H9 (cell line): ENCODE measurements at regions not wholly inside any gene's neighbourhood (a gene's known extent, or its start where the extent isn't known, plus 50 kb on each side); places are given as distances from the start of the nearest gene placed in this dataset.

Experiments used
- DNase-seq: peaks from one replicate; pipeline ENCODE4 v3.0.0-alpha.2; 2017
- H2AFZ ChIP-seq: one replicate; pipeline ENCODE4 v1.6.1; 2013; ENCODE audit warnings: mild to moderate bottlenecking, low read length, control low read depth, moderate library complexity
- H2AK5ac ChIP-seq: 2 replicates; pipeline ENCODE4 v1.6.1; 2013; ENCODE audit warnings: low read length, control low read depth, mixed read lengths; ENCODE audit not compliant: insufficient read length
- H2BK120ac ChIP-seq: one replicate; pipeline ENCODE4 v1.6.1; 2013; ENCODE audit warnings: low read depth, mild to moderate bottlenecking, low read length, control low read depth, inconsistent platforms; ENCODE audit not compliant: poor library complexity, severe bottlenecking
- H2BK12ac ChIP-seq: 2 replicates; pipeline ENCODE4 v1.6.1; 2013; ENCODE audit warnings: low read length, control low read depth, mixed read lengths, low read depth; ENCODE audit not compliant: insufficient read length
- H2BK15ac ChIP-seq: 2 replicates; pipeline ENCODE4 v1.6.1; 2013; ENCODE audit warnings: low read depth, low read length, control low read depth
- H2BK20ac ChIP-seq: one replicate; pipeline ENCODE4 v1.6.1; 2013; ENCODE audit warnings: low read depth, mild to moderate bottlenecking, low read length, control low read depth, inconsistent platforms; ENCODE audit not compliant: poor library complexity, severe bottlenecking
- H2BK5ac ChIP-seq: 2 replicates; pipeline ENCODE4 v1.6.1; 2013; ENCODE audit warnings: low read length, control low read depth, mixed read lengths; ENCODE audit not compliant: insufficient read length
- H3K14ac ChIP-seq: 2 replicates; pipeline ENCODE4 v1.6.1; 2013; ENCODE audit warnings: low read length, control low read depth; ENCODE audit not compliant: insufficient read depth
- H3K18ac ChIP-seq: 2 replicates; pipeline ENCODE4 v1.6.1; 2013; ENCODE audit warnings: low read depth, mild to moderate bottlenecking, mixed read lengths, low read length, control low read depth; ENCODE audit not compliant: insufficient read length
- H3K23ac ChIP-seq: 2 replicates; pipeline ENCODE4 v1.6.1; 2013; ENCODE audit warnings: low read length, control low read depth, mixed read lengths, low read depth; ENCODE audit not compliant: insufficient read length
- H3K23me2 ChIP-seq: 2 replicates; pipeline ENCODE4 v1.6.1; 2013; ENCODE audit warnings: low read depth, mild to moderate bottlenecking, mixed read lengths, low read length, control low read depth; ENCODE audit not compliant: insufficient read length, poor library complexity, severe bottlenecking
- H3K27ac ChIP-seq: 2 replicates; pipeline ENCODE4 v1.5.1; 2013; ENCODE audit warnings: low read length, control low read depth, mixed read lengths, low read depth; ENCODE audit not compliant: insufficient read length
- H3K27me3 ChIP-seq: 2 replicates; pipeline ENCODE4 v1.6.1; 2013; ENCODE audit warnings: low read length, control low read depth, inconsistent platforms; ENCODE audit not compliant: insufficient read depth
- H3K4ac ChIP-seq: 2 replicates; pipeline ENCODE4 v1.6.1; 2013; ENCODE audit warnings: low read depth, mild to moderate bottlenecking, control low read depth, inconsistent platforms, low read length, moderate library complexity
- H3K4me1 ChIP-seq: 2 replicates; pipeline ENCODE4 v1.6.1; 2013; ENCODE audit warnings: low read length, control low read depth, inconsistent platforms; ENCODE audit not compliant: insufficient read depth
- H3K4me2 ChIP-seq: 2 replicates; pipeline ENCODE4 v1.6.1; 2013; ENCODE audit warnings: low read length, control low read depth, mixed read lengths; ENCODE audit not compliant: insufficient read length, insufficient read depth
- H3K56ac ChIP-seq: 2 replicates; pipeline ENCODE4 v1.6.1; 2013; ENCODE audit warnings: low read depth, mild to moderate bottlenecking, mixed read lengths, low read length, control low read depth; ENCODE audit not compliant: insufficient read length
- H3K79me1 ChIP-seq: 2 replicates; pipeline ENCODE4 v1.6.1; 2013; ENCODE audit warnings: low read depth, mild to moderate bottlenecking, moderate library complexity, low read length, control low read depth, inconsistent platforms; ENCODE audit not compliant: insufficient read depth, poor library complexity, severe bottlenecking
- H3K79me2 ChIP-seq: 2 replicates; pipeline ENCODE4 v1.6.1; 2013; ENCODE audit warnings: low read length, control low read depth, inconsistent platforms; ENCODE audit not compliant: insufficient read depth
- H3K9ac ChIP-seq: 2 replicates; pipeline ENCODE4 v1.6.1; 2013; ENCODE audit warnings: low read length, control low read depth, mixed read lengths; ENCODE audit not compliant: insufficient read length; ENCODE audit errors: extremely low read depth
- H3K9me3 ChIP-seq: one replicate; pipeline ENCODE4 v1.6.1; 2013; ENCODE audit warnings: low read depth, low read length, inconsistent platforms; ENCODE audit not compliant: control insufficient read depth
- H3T11ph ChIP-seq: one replicate; pipeline ENCODE4 v1.6.1; 2013; ENCODE audit warnings: mild to moderate bottlenecking, low read length, control low read depth, inconsistent platforms
- H4K20me1 ChIP-seq: one replicate; pipeline ENCODE4 v1.6.1; 2013; ENCODE audit not compliant: control insufficient read depth, insufficient read length, insufficient read depth
- H4K5ac ChIP-seq: 2 replicates; pipeline ENCODE4 v1.6.1; 2013; ENCODE audit warnings: low read depth, mild to moderate bottlenecking, mixed read lengths, low read length, control low read depth; ENCODE audit not compliant: insufficient read length
- H4K8ac ChIP-seq: replicated peaks from 2 replicates; pipeline ENCODE4 v1.6.1; 2013; ENCODE audit warnings: low read length, control low read depth, mixed read lengths, low read depth; ENCODE audit not compliant: insufficient read length
- H4K91ac ChIP-seq: 2 replicates; pipeline ENCODE4 v1.6.1; 2013; ENCODE audit warnings: low read depth, mild to moderate bottlenecking, moderate library complexity, mixed read lengths, low read length, control low read depth; ENCODE audit not compliant: insufficient read length
- H3K27ac Mint-ChIP-seq, 3 experiments: 2 replicates in 2 of 3; 3 replicates in 1 of 3; pipeline ENCODE4 v1.8.0; 2020 to 2021; ENCODE audit warnings: mixed read lengths in 3 of 3, mild to moderate bottlenecking in 1 of 3, moderate library complexity in 1 of 3
- H3K27me3 Mint-ChIP-seq: 2 replicates; pipeline ENCODE4 v1.8.0; 2021; ENCODE audit warnings: low read depth, mild to moderate bottlenecking, moderate library complexity, mixed read lengths
- H3K36me3 Mint-ChIP-seq, 3 experiments: 2 replicates in 2 of 3; 3 replicates in 1 of 3; pipeline ENCODE4 v1.8.0; 2020 to 2021; ENCODE audit warnings: low read depth in 3 of 3, mixed read lengths in 3 of 3; ENCODE audit not compliant: insufficient read depth in 1 of 3
- H3K4me1 Mint-ChIP-seq, 2 experiments: 2 replicates each; pipeline ENCODE4 v1.8.0; 2020; ENCODE audit warnings: mixed read lengths in 2 of 2
- H3K4me3 Mint-ChIP-seq, 2 experiments: 2 replicates in 1 of 2; 3 replicates in 1 of 2; pipeline ENCODE4 v1.8.0; 2020 to 2021; ENCODE audit warnings: mild to moderate bottlenecking in 2 of 2, mixed read lengths in 2 of 2, moderate library complexity in 1 of 2
- H3K9me3 Mint-ChIP-seq, 2 experiments: 2 replicates in 1 of 2; 3 replicates in 1 of 2; pipeline ENCODE4 v1.8.0; 2020; ENCODE audit warnings: mild to moderate bottlenecking in 2 of 2, mixed read lengths in 2 of 2, moderate library complexity in 1 of 2
- CTCF ChIP-seq: fragments of 200-600 bp; sonication (generic); conservative IDR thresholded peaks from 3 replicates; pipeline ENCODE4 v1.8.0; 2021; ENCODE audit warnings: antibody characterized with exemption, mild to moderate bottlenecking
- WGBS: extraction: QIAGEN DNeasy Blood & Tissue Kit; methylation state at CpG from one replicate; pipeline ENCODE4 v1.1.7; 2013; ENCODE audit warnings: missing lambda C conversion rate, low lambda C conversion rate, mixed read lengths; ENCODE audit not compliant: insufficient read length; ENCODE audit errors: extremely low coverage; 5-methylcytosine and 5-hydroxymethylcytosine counted together

- Histone ChIP-seq H4K91ac (no peak overlapping the region), H3K23ac (no peak overlapping the region), H3K23me2 (no peaks in the 10 kb centered on the region), H3K9me3 (no peaks in the 10 kb centered on the region), H3K4ac (no peak overlapping the region), H3K56ac (no peak overlapping the region), H4K8ac (no peak overlapping the region), H2BK12ac (no peak overlapping the region), H4K20me1 (no peaks in the 10 kb centered on the region), H2BK5ac (no peak overlapping the region), H2BK120ac (no peak overlapping the region), H3K27me3 (no peaks in the 10 kb centered on the region), H2AK5ac (no peak overlapping the region), H3K27ac (no peak overlapping the region), H2AFZ (no peak overlapping the region), H2BK15ac (no peak overlapping the region), H3K79me1 (no peaks in the 10 kb centered on the region), H4K5ac (no peak overlapping the region), H3K14ac (no peak overlapping the region), H2BK20ac (no peak overlapping the region), H3K18ac (no peak overlapping the region), H3T11ph (no peak overlapping the region), H3K4me2 (no peak overlapping the region), H3K79me2 (no peaks in the 10 kb centered on the region), H3K9ac (no peak overlapping the region), H3K4me1 (no peaks in the 10 kb centered on the region)
- TF ChIP-seq CTCF = no peak
- H3K4me3 Mint-ChIP-seq = no peak overlapping the region
- H3K27me3 Mint-ChIP-seq = no peaks in the 10 kb centered on the region; the same call in 1 of the 2 replicates
- peaks cover 18 to 23% of the 10 kb centered on the region in 2 experiments for H3K9me3 Mint-ChIP-seq
- WGBS = no CpG with 5 or more reads among the region's 1 CpG
- no peak overlapping the region for H3K27ac Mint-ChIP-seq
- peaks cover 0 to 2% of the 10 kb centered on the region in 2 experiments; a peak in 2 of 4 replicates for H3K4me1 Mint-ChIP-seq
- no peak for DNase-seq
- H3K36me3 Mint-ChIP-seq = peaks cover 9 to 28% (median 13%) of the 10 kb centered on the region in 3 experiments
Measured at GRCh38 chr3:106640353-106640752, 736.9 kb upstream of the CCDC54 start.
